ENCODE measurements at regions not wholly inside any gene's neighbourhood (a gene's known extent, or its start where the extent isn't known, plus 50 kb on each side); places are given as distances from the start of the nearest gene placed in this dataset.

DNA sequence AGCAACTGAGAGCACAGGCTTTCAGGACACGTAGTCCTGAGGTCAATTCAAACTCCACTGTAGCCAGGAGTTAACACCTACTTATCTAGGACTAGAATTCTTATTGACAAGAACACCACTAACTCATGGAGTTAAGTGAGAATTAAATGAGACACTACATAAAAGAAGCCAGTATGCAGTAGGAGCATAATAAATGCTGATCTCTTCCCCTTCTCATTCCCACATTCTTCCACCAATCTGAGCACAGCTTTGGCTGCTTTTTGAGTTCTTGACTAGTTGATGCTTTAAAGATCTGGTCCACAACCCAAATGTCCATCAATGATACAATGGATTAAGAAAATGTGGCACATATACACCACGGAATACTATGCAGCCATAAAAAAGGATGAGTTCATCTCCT is 55.2 kb downstream of the TTC32 start:
- CTCF ChIA-PET: no interaction called here
- Histone ChIP-seq H3K4me3 (ENCODE audit: low read length) (no peak overlapping the region), H3K36me3 (ENCODE audit: low read depth, low read length) (no peaks in the 10 kb centered on the region), H3K27me3 (ENCODE audit: low read length) (no peaks in the 10 kb centered on the region), H2AFZ (ENCODE audit: low read length) (no peak overlapping the region), H3K9me3 (ENCODE audit: low read length) (no peaks in the 10 kb centered on the region), H3K9ac (ENCODE audit: low read length) (no peak overlapping the region), H3K9me2 (replicated peaks; ENCODE audit: low read length) (no peaks in the 10 kb centered on the region), H3F3A (ENCODE audit: low read length, unreplicated experiment) (no peaks in the 10 kb centered on the region), H3K4me1 (ENCODE audit: insufficient read depth, low read length) (peaks cover 9% of the 10 kb centered on the region), H3K79me2 (ENCODE audit: low read length) (no peaks in the 10 kb centered on the region), H3K4me2 (ENCODE audit: low read length) (no peak overlapping the region), H3K27ac (ENCODE audit: low read length) (no peak overlapping the region), H4K20me1 (ENCODE audit: low read length) (no peaks in the 10 kb centered on the region)
- intact Hi-C loops (cut with micrococcal nuclease): no loop called here
- TF ChIP-seq, protein P1, sequence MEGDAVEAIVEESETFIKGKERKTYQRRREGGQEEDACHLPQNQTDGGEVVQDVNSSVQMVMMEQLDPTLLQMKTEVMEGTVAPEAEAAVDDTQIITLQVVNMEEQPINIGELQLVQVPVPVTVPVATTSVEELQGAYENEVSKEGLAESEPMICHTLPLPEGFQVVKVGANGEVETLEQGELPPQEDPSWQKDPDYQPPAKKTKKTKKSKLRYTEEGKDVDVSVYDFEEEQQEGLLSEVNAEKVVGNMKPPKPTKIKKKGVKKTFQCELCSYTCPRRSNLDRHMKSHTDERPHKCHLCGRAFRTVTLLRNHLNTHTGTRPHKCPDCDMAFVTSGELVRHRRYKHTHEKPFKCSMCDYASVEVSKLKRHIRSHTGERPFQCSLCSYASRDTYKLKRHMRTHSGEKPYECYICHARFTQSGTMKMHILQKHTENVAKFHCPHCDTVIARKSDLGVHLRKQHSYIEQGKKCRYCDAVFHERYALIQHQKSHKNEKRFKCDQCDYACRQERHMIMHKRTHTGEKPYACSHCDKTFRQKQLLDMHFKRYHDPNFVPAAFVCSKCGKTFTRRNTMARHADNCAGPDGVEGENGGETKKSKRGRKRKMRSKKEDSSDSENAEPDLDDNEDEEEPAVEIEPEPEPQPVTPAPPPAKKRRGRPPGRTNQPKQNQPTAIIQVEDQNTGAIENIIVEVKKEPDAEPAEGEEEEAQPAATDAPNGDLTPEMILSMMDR (conservative IDR thresholded peaks at IDR 0.05; ENCODE audit: low read depth, low read length): no peak
- no peak for TF ChIP-seq EZH2phosphoT487 (IDR thresholded peaks at IDR 0.05; ENCODE audit: borderline replicate concordance, low read length)
- TF ChIP-seq EZH2 (IDR thresholded peaks at IDR 0.05; ENCODE audit: low read length, unreplicated experiment): no peak
- ATAC-seq (no peak), DNase-seq (no peak)
- BruUV-seq (replicated peaks): no TSS peak
- POLR2A ChIA-PET (ENCODE audit: unreplicated experiment): no interaction called here

DNA sequence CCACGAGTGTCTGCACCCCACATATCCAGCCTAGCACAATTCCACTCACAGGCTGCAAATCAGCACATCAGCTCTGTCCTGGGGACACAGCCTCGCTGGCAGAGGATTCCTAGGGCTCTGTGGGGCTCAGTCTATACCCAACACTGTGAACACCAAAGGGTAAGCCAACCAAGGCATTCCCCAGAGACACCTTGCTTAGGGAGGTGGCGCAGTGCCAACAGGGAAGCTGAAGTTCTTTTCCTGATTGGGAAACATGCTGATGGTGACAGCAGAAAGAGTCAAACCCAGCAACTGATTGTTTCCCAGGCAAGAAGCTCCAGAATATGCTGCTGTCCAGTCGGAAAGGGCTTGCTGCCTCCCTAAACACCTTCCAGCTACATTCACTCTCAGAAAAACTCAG is 55.8 kb downstream of the TTC32 start:
- TF ChIP-seq EZH2phosphoT487 (IDR thresholded peaks at IDR 0.05; ENCODE audit: borderline replicate concordance, low read length): no peak
- H3F3A ChIP-seq (ENCODE audit: low read length, unreplicated experiment): no peaks in the 10 kb centered on the region
- no peak overlapping the region for H3K4me3 ChIP-seq (ENCODE audit: low read length)
- H3K9me2 ChIP-seq (replicated peaks; ENCODE audit: low read length): no peaks in the 10 kb centered on the region
- H3K79me2 ChIP-seq (ENCODE audit: low read length): no peaks in the 10 kb centered on the region
- ChIA-PET CTCF (no interaction called here), POLR2A (ENCODE audit: unreplicated experiment) (no interaction called here)
- H3K27ac ChIP-seq (ENCODE audit: low read length): no peak overlapping the region
- H3K27me3 ChIP-seq (ENCODE audit: low read length): no peaks in the 10 kb centered on the region
- BruUV-seq (replicated peaks): no TSS peak
- intact Hi-C loops (cut with micrococcal nuclease): no loop called here
- no peaks in the 10 kb centered on the region for H3K9me3 ChIP-seq (ENCODE audit: low read length)
- H2AFZ ChIP-seq (ENCODE audit: low read length): no peak overlapping the region
- no peak overlapping the region for H3K9ac ChIP-seq (ENCODE audit: low read length)
- H3K36me3 ChIP-seq (ENCODE audit: low read depth, low read length): no peaks in the 10 kb centered on the region
- ATAC-seq: no peak
- H4K20me1 ChIP-seq (ENCODE audit: low read length): no peaks in the 10 kb centered on the region
- DNase-seq: no peak
- H3K4me2 ChIP-seq (ENCODE audit: low read length): no peak overlapping the region
- peaks cover 9% of the 10 kb centered on the region for H3K4me1 ChIP-seq (ENCODE audit: insufficient read depth, low read length)

DNA sequence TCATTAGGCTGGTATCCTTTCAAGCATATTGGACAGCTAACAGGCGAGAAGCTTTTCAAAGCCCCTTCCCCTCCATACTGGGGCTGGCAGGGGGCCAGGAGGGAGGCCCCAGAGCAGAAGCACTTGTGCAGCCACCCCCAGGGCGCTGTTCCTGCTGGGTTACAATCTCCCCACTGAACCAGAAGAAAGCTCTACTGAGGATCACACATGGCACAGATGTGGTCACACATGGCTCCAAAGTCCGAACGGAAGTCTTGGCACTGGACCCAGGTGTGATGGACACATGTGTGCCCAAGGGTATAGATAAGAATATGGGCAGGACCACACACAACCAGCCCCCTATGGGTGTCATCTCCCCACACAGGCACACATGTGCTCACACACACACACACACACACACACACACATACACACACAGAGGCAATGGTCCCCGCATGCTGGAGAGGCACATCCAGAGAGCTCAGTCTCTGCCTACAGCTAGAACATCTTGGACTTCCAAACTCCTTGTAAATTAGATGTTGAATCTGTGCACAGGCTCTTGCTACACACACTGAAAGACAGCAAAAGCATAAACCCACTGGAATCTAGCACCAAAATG is 56.4 kb downstream of the TTC32 start:
- ChIA-PET CTCF (no interaction called here), POLR2A (ENCODE audit: unreplicated experiment) (no interaction called here)
- Histone ChIP-seq H2AFZ (ENCODE audit: low read length) (no peak overlapping the region), H3K36me3 (ENCODE audit: low read depth, low read length) (no peaks in the 10 kb centered on the region), H3K4me1 (ENCODE audit: insufficient read depth, low read length) (peaks cover 8% of the 10 kb centered on the region), H3K79me2 (ENCODE audit: low read length) (no peaks in the 10 kb centered on the region), H4K20me1 (ENCODE audit: low read length) (no peaks in the 10 kb centered on the region), H3K4me3 (ENCODE audit: low read length) (no peak overlapping the region), H3K9me3 (ENCODE audit: low read length) (no peaks in the 10 kb centered on the region), H3K9ac (ENCODE audit: low read length) (no peak overlapping the region), H3K4me2 (ENCODE audit: low read length) (no peak overlapping the region), H3K27me3 (ENCODE audit: low read length) (no peaks in the 10 kb centered on the region), H3K9me2 (replicated peaks; ENCODE audit: low read length) (no peaks in the 10 kb centered on the region), H3K27ac (ENCODE audit: low read length) (no peak overlapping the region), H3F3A (ENCODE audit: low read length, unreplicated experiment) (no peaks in the 10 kb centered on the region)
- TF ChIP-seq EZH2 (IDR thresholded peaks at IDR 0.05; ENCODE audit: low read length, unreplicated experiment) (no peak), EZH2phosphoT487 (IDR thresholded peaks at IDR 0.05; ENCODE audit: borderline replicate concordance, low read length) (no peak)
- TF ChIP-seq, protein P1 (conservative IDR thresholded peaks at IDR 0.05; ENCODE audit: low read depth, low read length): no peak
- intact Hi-C loops (cut with micrococcal nuclease): no loop called here
- DNase-seq (no peak), ATAC-seq (no peak)
- no TSS peak for BruUV-seq (replicated peaks)

All from PC-3 (cell line).